IMR-90 (cell line): ENCODE measurements at regions not wholly inside any gene's neighbourhood (a gene's known extent, or its start where the extent isn't known, plus 50 kb on each side); places are given as distances from the start of the nearest gene placed in this dataset.

ENCODE experiments used
- ATAC-seq: fragments of 200-7000 bp; cut with Tn5 transposase; 2 replicates; pipeline ENCODE4 v1.9.1; 2020; ENCODE audit warnings: low read depth, mild to moderate bottlenecking, moderate library complexity
- BruUV-seq: library from RNA; stranded (reverse); fragments of 400-500 nt; replicated peaks from 2 replicates; lab custom pipeline; 2021; lab: Mats Ljungman, UMichigan
- CTCF ChIA-PET: fragments of 300-600 bp; formaldehyde crosslinking; extraction: SDS; loops from one replicate; lab custom pipeline; 2021; ENCODE audit warnings: antibody characterized with exemption; lab: Yijun Ruan, JAX
- POLR2A ChIA-PET: fragments of 300-600 bp; sonication (Branson Sonifier 250); formaldehyde crosslinking; loops from one replicate; lab custom pipeline; 2022; ENCODE audit warnings: antibody characterized with exemption; ENCODE audit not compliant: unreplicated experiment; lab: Charles Lee
- DNase-seq: peaks from one replicate; pipeline ENCODE4 v3.0.0; 2013
- H2AFZ ChIP-seq: replicated peaks from 2 replicates; pipeline ENCODE3; 2013; ENCODE audit warnings: low read length, mild to moderate bottlenecking; ENCODE audit not compliant: poor library complexity
- H2AK5ac ChIP-seq: 2 replicates; pipeline ENCODE4 v1.6.1; 2013; ENCODE audit warnings: low read depth, low read length, inconsistent platforms
- H2AK9ac ChIP-seq: replicated peaks from 2 replicates; pipeline ENCODE3; 2013; ENCODE audit warnings: mild to moderate bottlenecking, low read depth, low read length, moderate library complexity; ENCODE audit not compliant: poor library complexity
- H2BK120ac ChIP-seq: 2 replicates; pipeline ENCODE4 v1.6.1; 2013; ENCODE audit warnings: low read depth, low read length, inconsistent platforms
- H2BK15ac ChIP-seq: 3 replicates; pipeline ENCODE4 v1.6.1; 2013; ENCODE audit warnings: low read depth, low read length, inconsistent platforms
- H2BK20ac ChIP-seq: 2 replicates; pipeline ENCODE4 v1.6.1; 2013; ENCODE audit warnings: low read depth, mild to moderate bottlenecking, inconsistent platforms, low read length, moderate library complexity
- H2BK5ac ChIP-seq: 2 replicates; pipeline ENCODE4 v1.6.1; 2013; ENCODE audit warnings: mild to moderate bottlenecking, low read depth, low read length, inconsistent platforms; ENCODE audit not compliant: poor library complexity, severe bottlenecking
- H3K14ac ChIP-seq: replicated peaks from 2 replicates; pipeline ENCODE4 v1.6.1; 2013; ENCODE audit warnings: low read depth, low read length, inconsistent platforms
- H3K18ac ChIP-seq: 2 replicates; pipeline ENCODE4 v1.6.1; 2013; ENCODE audit warnings: low read depth, low read length, control low read depth
- H3K23ac ChIP-seq: 2 replicates; pipeline ENCODE4 v1.6.1; 2013; ENCODE audit warnings: low read depth, low read length, inconsistent platforms
- H3K27ac ChIP-seq: 2 replicates; pipeline ENCODE4 v1.5.1; 2013; ENCODE audit warnings: mild to moderate bottlenecking, control low read depth, low read length; ENCODE audit not compliant: insufficient read depth
- H3K27me3 ChIP-seq: 2 replicates; pipeline ENCODE4 v1.6.1; 2013; ENCODE audit warnings: low read length; ENCODE audit not compliant: control insufficient read depth, insufficient read depth
- H3K36me3 ChIP-seq: 2 replicates; pipeline ENCODE4 v1.6.1; 2013; ENCODE audit warnings: low read length, mixed read lengths; ENCODE audit not compliant: control insufficient read depth, insufficient read depth
- H3K4ac ChIP-seq: 2 replicates; pipeline ENCODE4 v1.6.1; 2013; ENCODE audit warnings: low read depth, low read length, inconsistent platforms
- H3K4me1 ChIP-seq: 2 replicates; pipeline ENCODE4 v1.6.1; 2013; ENCODE audit warnings: low read length, mixed read lengths; ENCODE audit not compliant: control insufficient read depth, insufficient read depth
- H3K4me2 ChIP-seq: 2 replicates; pipeline ENCODE4 v1.6.1; 2013; ENCODE audit warnings: low read depth, mild to moderate bottlenecking, control low read depth, low read length, moderate library complexity
- H3K4me3 ChIP-seq: 2 replicates; pipeline ENCODE4 v1.5.1; 2013; ENCODE audit warnings: low read depth, mild to moderate bottlenecking, control low read depth, low read length, moderate library complexity; ENCODE audit not compliant: insufficient read depth
- H3K56ac ChIP-seq: 2 replicates; pipeline ENCODE4 v1.6.1; 2013; ENCODE audit warnings: low read length, inconsistent platforms; ENCODE audit not compliant: insufficient read depth; ENCODE audit errors: extremely low read depth
- H3K79me1 ChIP-seq, 2 experiments: 2 replicates each; pipeline ENCODE4 v1.6.1; 2013; ENCODE audit warnings: low read length in 2 of 2, inconsistent platforms in 1 of 2, low read depth in 1 of 2
- H3K9ac ChIP-seq: 2 replicates; pipeline ENCODE4 v1.6.1; 2013; ENCODE audit warnings: low read depth, low read length, control low read depth
- H3K9me1 ChIP-seq: 2 replicates; pipeline ENCODE4 v1.6.1; 2013; ENCODE audit warnings: low read length, inconsistent platforms; ENCODE audit not compliant: insufficient read depth
- H3K9me3 ChIP-seq: 2 replicates; pipeline ENCODE4 v1.6.1; 2013; ENCODE audit warnings: low read length; ENCODE audit not compliant: control insufficient read depth, insufficient read depth
- H4K20me1 ChIP-seq: 2 replicates; pipeline ENCODE4 v1.6.1; 2013; ENCODE audit warnings: low read length, inconsistent platforms; ENCODE audit not compliant: insufficient read depth
- H4K5ac ChIP-seq: 2 replicates; pipeline ENCODE4 v1.6.1; 2013; ENCODE audit warnings: mild to moderate bottlenecking, low read depth, low read length, control low read depth
- H4K8ac ChIP-seq, 2 experiments: 2 replicates each; pipeline ENCODE4 v1.6.1; 2013; ENCODE audit warnings: low read depth in 2 of 2, low read length in 2 of 2, control low read depth in 1 of 2, inconsistent platforms in 1 of 2
- H4K91ac ChIP-seq: 2 replicates; pipeline ENCODE4 v1.6.1; 2013; ENCODE audit warnings: low read depth, low read length, inconsistent platforms; ENCODE audit not compliant: insufficient read depth
- BHLHE40 ChIP-seq: fragments of 150-350 bp; IDR thresholded peaks from 2 replicates; pipeline ENCODE4 v1.6.1; 2016; ENCODE audit warnings: mild to moderate bottlenecking, low read depth, low read length
- CEBPB ChIP-seq: IDR thresholded peaks from 2 replicates; pipeline ENCODE4 v1.6.1; 2012; ENCODE audit warnings: low read depth, low read length, improper control_type of control experiment
- CHD1 ChIP-seq: IDR thresholded peaks from 2 replicates; pipeline ENCODE4 v1.6.1; 2012; ENCODE audit warnings: low read depth, low read length, improper control_type of control experiment
- ELK1 ChIP-seq: fragments of 150-350 bp; IDR thresholded peaks from 2 replicates; pipeline ENCODE4 v1.6.1; 2016; ENCODE audit warnings: low read depth, mild to moderate bottlenecking, low read length, moderate library complexity, borderline replicate concordance
- FOS ChIP-seq: fragments of 150-350 bp; IDR thresholded peaks from 2 replicates; pipeline ENCODE4 v1.6.1; 2016; ENCODE audit warnings: low read depth, low read length
- MAFK ChIP-seq: IDR thresholded peaks from 2 replicates; pipeline ENCODE4 v1.6.1; 2012; ENCODE audit warnings: low read depth, low read length, improper control_type of control experiment
- MAZ ChIP-seq: IDR thresholded peaks from 2 replicates; pipeline ENCODE4 v1.6.1; 2012; ENCODE audit warnings: low read depth, mild to moderate bottlenecking, low read length, improper control_type of control experiment, moderate library complexity, borderline replicate concordance
- MXI1 ChIP-seq: IDR thresholded peaks from 2 replicates; pipeline ENCODE4 v1.6.1; 2012; ENCODE audit warnings: low read depth, mild to moderate bottlenecking, low read length, moderate library complexity, borderline replicate concordance
- NFE2L2 ChIP-seq: fragments of 150-350 bp; IDR thresholded peaks from 2 replicates; pipeline ENCODE4 v1.6.1; 2016; ENCODE audit warnings: low read depth, mild to moderate bottlenecking, low read length
- POLR2A ChIP-seq: IDR thresholded peaks from 2 replicates; pipeline ENCODE4 v1.6.1; 2012; ENCODE audit warnings: mild to moderate bottlenecking, low read depth, low read length
- RAD21 ChIP-seq: IDR thresholded peaks from 2 replicates; pipeline ENCODE4 v1.6.1; 2012; ENCODE audit warnings: low read length, improper control_type of control experiment
- RCOR1 ChIP-seq: IDR thresholded peaks from 2 replicates; pipeline ENCODE4 v1.6.1; 2012; ENCODE audit warnings: mild to moderate bottlenecking, low read length, improper control_type of control experiment; ENCODE audit not compliant: insufficient replicate concordance
- RFX5 ChIP-seq: IDR thresholded peaks from 2 replicates; pipeline ENCODE4 v1.8.0; 2012; ENCODE audit warnings: low read depth, mild to moderate bottlenecking, low read length, moderate library complexity
- SMC3 ChIP-seq: fragments of 150-350 bp; IDR thresholded peaks from 2 replicates; pipeline ENCODE4 v1.6.1; 2016; ENCODE audit warnings: low read depth, mild to moderate bottlenecking, antibody characterized with exemption, low read length, moderate library complexity
- USF2 ChIP-seq: fragments of 150-350 bp; IDR thresholded peaks from 2 replicates; pipeline ENCODE4 v1.6.1; 2017; ENCODE audit warnings: mild to moderate bottlenecking, antibody characterized with exemption, low read length, low read depth
- WGBS, 2 experiments: methylation state at CpG; one replicate each; pipeline versions ENCODE4 v1.1.5 to v1.1.7; 2013; ENCODE audit warnings: missing lambda C conversion rate in 2 of 2; ENCODE audit not compliant: insufficient read length in 1 of 2; ENCODE audit errors: extremely low coverage in 2 of 2; 5-methylcytosine and 5-hydroxymethylcytosine counted together
- dilution Hi-C: fragments of 300-500 bp; cut with HindIII; formaldehyde crosslinking; loops from one replicate; pipeline ENCODE4 v1.14.3; 2018; ENCODE audit warnings: low sequenced_read_pairs; ENCODE audit not compliant: unreplicated experiment
- in situ Hi-C: fragments of 300-500 bp; cut with MboI; formaldehyde crosslinking; loops from 3 replicates; pipeline ENCODE4 v1.14.3; 2019; ENCODE audit warnings: low sequenced_read_pairs, inconsistent platforms, mixed read lengths
- intact Hi-C: fragments of 100-400 bp; cut with micrococcal nuclease; formaldehyde crosslinking; loops from 2 replicates; pipeline ENCODE4 v1.10.0; 2022
- TF ChIP-seq, protein P1 (sequence below): conservative IDR thresholded peaks from 2 replicates; pipeline ENCODE4 v1.5.1; 2012; ENCODE audit warnings: mild to moderate bottlenecking, low read depth, low read length, improper control_type of control experiment

GRCh38 chr4:34187056-34187455 is 2057.3 kb downstream of the ARAP2 start:
- Histone ChIP-seq H3K9me1 (0 out of 2 replicates have a peak, but pooled peaks cover 2% of the 10 kb centered on the region), H3K56ac (no peak overlapping the region), H4K91ac (no peak overlapping the region), H4K5ac (no peak overlapping the region), H2BK15ac (no peak overlapping the region), H4K8ac (no peak overlapping the region), H3K27ac (no peak overlapping the region), H3K23ac (no peak overlapping the region), H4K20me1 (no peaks in the 10 kb centered on the region), H2AK9ac (no peak overlapping the region), H3K4ac (no peak overlapping the region), H3K4me3 (no peak overlapping the region), H3K4me2 (no peak overlapping the region), H3K36me3 (no peaks in the 10 kb centered on the region), H2AFZ (no peak overlapping the region), H3K79me1 (no peaks in the 10 kb centered on the region), H3K18ac (no peak overlapping the region), H3K27me3 (no peaks in the 10 kb centered on the region), H2BK20ac (no peak overlapping the region), H2BK5ac (no peak overlapping the region), H2AK5ac (no peak overlapping the region), H3K9me3 (no peaks in the 10 kb centered on the region), H3K9ac (no peak overlapping the region), H3K4me1 (peaks cover 4% of the 10 kb centered on the region), H3K14ac (no peak overlapping the region), H2BK120ac (no peak overlapping the region)
- no peak for ATAC-seq
- ChIA-PET POLR2A (no interaction called here), CTCF (no interaction called here)
- no peak for DNase-seq
- in situ Hi-C loops: no loop called here
- no CpG with 5 or more reads among the region's 1 CpG for WGBS, 2 experiments
- BruUV-seq: no TSS peak
- dilution Hi-C loops: no loop called here
- intact Hi-C loops: loop anchor here (10.0 kb wide), 1 partner anchor 352 kb away; no protein-coding TSS in a partner anchor
- TF ChIP-seq RAD21: no peak
- no peak for TF ChIP-seq POLR2A
- TF ChIP-seq ELK1: no peak
- no peak for TF ChIP-seq FOS
- TF ChIP-seq MXI1: no peak
- no peak for TF ChIP-seq BHLHE40
- TF ChIP-seq CEBPB: no peak
- no peak for TF ChIP-seq CHD1
- TF ChIP-seq MAZ: no peak
- TF ChIP-seq SMC3: no peak
- TF ChIP-seq RFX5: no peak
- TF ChIP-seq, protein P1, sequence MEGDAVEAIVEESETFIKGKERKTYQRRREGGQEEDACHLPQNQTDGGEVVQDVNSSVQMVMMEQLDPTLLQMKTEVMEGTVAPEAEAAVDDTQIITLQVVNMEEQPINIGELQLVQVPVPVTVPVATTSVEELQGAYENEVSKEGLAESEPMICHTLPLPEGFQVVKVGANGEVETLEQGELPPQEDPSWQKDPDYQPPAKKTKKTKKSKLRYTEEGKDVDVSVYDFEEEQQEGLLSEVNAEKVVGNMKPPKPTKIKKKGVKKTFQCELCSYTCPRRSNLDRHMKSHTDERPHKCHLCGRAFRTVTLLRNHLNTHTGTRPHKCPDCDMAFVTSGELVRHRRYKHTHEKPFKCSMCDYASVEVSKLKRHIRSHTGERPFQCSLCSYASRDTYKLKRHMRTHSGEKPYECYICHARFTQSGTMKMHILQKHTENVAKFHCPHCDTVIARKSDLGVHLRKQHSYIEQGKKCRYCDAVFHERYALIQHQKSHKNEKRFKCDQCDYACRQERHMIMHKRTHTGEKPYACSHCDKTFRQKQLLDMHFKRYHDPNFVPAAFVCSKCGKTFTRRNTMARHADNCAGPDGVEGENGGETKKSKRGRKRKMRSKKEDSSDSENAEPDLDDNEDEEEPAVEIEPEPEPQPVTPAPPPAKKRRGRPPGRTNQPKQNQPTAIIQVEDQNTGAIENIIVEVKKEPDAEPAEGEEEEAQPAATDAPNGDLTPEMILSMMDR: no peak
- no peak for TF ChIP-seq USF2
- no peak for TF ChIP-seq RCOR1
- TF ChIP-seq NFE2L2: no peak
- TF ChIP-seq MAFK: no peak
